ENCODE measurements at regions not wholly inside any gene's neighbourhood (a gene's known extent, or its start where the extent isn't known, plus 50 kb on each side); places are given as distances from the start of the nearest gene placed in this dataset.

DNA sequence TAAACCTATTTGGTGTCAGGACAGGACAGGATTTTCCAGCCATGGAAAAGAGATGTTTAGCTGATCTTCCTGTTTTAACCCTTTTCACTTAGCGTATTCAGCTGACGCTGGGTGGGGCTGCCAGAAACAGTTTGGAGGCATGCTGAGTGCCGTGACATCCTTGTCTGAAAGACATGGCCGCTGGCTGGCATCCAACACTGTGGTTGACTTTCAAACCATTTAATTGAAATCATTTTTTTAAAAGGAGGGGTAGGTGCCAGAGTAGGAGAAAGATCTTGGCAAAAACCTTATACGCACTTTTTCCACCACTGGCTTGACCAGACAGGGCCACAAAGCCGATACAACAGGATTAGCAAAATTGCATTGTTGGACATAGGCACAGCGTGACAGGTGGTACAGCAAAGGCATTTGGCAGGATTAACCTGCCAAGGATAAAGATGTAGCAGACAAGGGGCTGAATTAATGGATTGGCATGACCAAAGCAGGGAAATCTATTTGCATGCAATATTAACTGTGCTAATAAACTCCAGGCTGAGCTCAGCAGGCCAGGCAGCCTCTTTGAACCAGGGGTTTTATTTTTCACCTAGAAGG, 131.8 kb upstream of the TOPAZ1 start:
- no peak overlapping the region for H3K27ac Mint-ChIP-seq
- H3K4me1 Mint-ChIP-seq = peaks cover 15% of the 10 kb centered on the region
- no peaks in the 10 kb centered on the region for H3K27me3 Mint-ChIP-seq
- ATAC-seq = no peak
- H3K9me3 Mint-ChIP-seq = no peaks in the 10 kb centered on the region
- H3K4me3 Mint-ChIP-seq = no peak overlapping the region
- peaks cover 11% of the 10 kb centered on the region for H3K36me3 Mint-ChIP-seq

GRCh38 chr3:44110648-44111047, 131.0 kb upstream of the TOPAZ1 start:
- Mint-ChIP-seq H3K4me1 (peaks cover 8% of the 10 kb centered on the region), H3K27me3 (no peaks in the 10 kb centered on the region), H3K36me3 (peaks cover 11% of the 10 kb centered on the region), H3K27ac (no peak overlapping the region), H3K9me3 (no peaks in the 10 kb centered on the region), H3K4me3 (no peak overlapping the region)
- no peak for ATAC-seq

DNA sequence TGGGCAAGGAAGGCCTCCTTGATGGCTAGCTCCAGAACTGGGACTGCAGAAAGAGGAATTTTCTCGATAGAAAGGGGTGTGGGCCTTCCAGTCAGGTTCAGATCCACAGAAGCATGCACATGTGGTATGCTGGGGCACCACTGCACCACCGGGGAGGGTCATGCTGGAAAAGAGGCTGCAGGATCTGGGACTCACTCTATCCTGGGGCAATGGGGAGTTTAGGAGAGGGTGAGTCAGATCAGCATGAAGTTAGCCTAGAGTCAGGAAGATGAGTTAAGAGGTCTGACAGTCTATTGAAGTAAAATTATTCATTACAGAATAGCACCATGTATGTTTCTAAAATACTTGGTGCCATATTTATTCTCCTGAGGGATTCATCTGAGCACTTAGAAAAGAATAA, 130.2 kb upstream of the TOPAZ1 start:
- H3K9me3 Mint-ChIP-seq = no peaks in the 10 kb centered on the region
- H3K36me3 Mint-ChIP-seq = peaks cover 11% of the 10 kb centered on the region
- no peak for ATAC-seq
- H3K4me1 Mint-ChIP-seq = peaks cover 4% of the 10 kb centered on the region
- H3K27me3 Mint-ChIP-seq = no peaks in the 10 kb centered on the region
- no peak overlapping the region for H3K4me3 Mint-ChIP-seq
- H3K27ac Mint-ChIP-seq = no peak overlapping the region

DNA sequence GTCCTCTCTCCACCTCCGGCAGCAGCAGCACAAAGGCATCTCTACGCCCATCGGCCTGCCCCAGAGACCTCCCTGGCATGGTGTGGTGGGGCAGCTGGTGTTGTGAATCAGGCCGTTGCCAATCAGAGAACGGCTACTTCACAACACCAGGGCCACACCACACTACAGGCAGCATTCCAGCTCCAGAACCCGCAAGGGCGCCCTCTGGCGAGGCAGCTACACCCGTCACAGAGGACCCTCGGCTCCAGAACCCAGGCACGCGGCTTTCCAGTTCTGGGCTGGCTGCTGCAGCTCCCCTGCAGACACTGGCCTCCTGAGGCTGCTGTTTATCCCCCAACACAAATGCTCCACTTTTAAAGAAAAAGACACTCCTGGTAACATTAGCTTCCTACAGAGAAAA, 127.5 kb upstream of the TOPAZ1 start:
- peak; percentile 58 for ATAC-seq

GRCh38 chr3:44117239-44117638, 124.4 kb upstream of the TOPAZ1 start:
- no peak for ATAC-seq
- no peaks in the 10 kb centered on the region for H3K36me3 Mint-ChIP-seq
- H3K9me3 Mint-ChIP-seq = no peaks in the 10 kb centered on the region
- no peak overlapping the region for H3K4me3 Mint-ChIP-seq
- H3K4me1 Mint-ChIP-seq = peaks cover 4% of the 10 kb centered on the region
- H3K27ac Mint-ChIP-seq = no peak overlapping the region
- H3K27me3 Mint-ChIP-seq = no peaks in the 10 kb centered on the region

More for the DNA sequence above, 127.5 kb upstream of the TOPAZ1 start:
- peaks cover 4% of the 10 kb centered on the region for H3K4me1 Mint-ChIP-seq
- H3K4me3 Mint-ChIP-seq = no peak overlapping the region
- H3K27me3 Mint-ChIP-seq = no peaks in the 10 kb centered on the region
- peaks cover 11% of the 10 kb centered on the region for H3K36me3 Mint-ChIP-seq
- H3K27ac Mint-ChIP-seq = no peak overlapping the region
- H3K9me3 Mint-ChIP-seq = no peaks in the 10 kb centered on the region

- no peaks in the 10 kb centered on the region for H3K27me3 Mint-ChIP-seq
- H3K9me3 Mint-ChIP-seq = no peaks in the 10 kb centered on the region
- H3K27ac Mint-ChIP-seq = no peak overlapping the region
- no peak overlapping the region for H3K4me3 Mint-ChIP-seq
- ATAC-seq = no peak
- H3K36me3 Mint-ChIP-seq = no peaks in the 10 kb centered on the region
- peaks cover 4% of the 10 kb centered on the region for H3K4me1 Mint-ChIP-seq
Measured at GRCh38 chr3:44117736-44118135, 124.0 kb upstream of the TOPAZ1 start.

DNA sequence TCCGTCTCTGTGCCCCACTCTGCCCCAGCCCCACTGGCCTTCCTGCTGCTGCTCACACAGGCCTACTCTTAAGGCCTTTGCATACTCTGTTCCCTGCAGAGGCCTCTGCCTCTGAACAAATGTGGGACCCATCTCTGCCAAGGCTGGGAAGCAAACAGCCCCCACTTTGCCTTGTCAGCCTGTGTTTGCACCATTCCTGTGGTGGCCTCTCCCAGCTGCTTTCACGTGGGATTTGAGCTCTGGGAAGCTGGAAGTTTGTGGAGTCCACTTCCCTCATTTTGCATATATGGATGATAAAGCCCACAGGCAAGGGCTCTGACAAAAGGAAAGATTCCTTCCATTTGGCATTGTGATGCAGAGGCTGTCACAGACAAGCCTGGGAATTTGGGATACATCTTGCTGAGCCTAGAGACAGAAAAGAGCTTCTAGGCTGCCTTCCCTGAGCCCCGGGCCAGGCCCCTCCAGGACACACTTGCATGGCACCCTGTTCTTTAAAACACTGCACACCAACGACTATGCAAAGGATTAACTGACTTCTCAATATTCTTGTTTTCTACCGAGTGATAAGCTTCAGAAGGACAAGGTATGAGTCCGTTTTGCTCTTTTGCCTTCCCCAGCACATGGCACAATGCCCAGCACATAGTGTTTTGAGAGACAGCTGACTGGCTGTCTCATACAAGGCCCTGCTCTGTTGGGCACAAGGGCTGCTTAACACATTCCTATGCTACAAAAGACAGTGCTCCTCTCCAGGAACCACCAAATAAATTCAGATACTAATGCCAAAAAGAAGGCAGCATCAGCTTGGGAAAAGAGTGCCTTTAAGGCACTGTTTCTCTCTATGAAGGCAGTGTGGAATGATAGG, 120.7 kb upstream of the TOPAZ1 start:
- no peak overlapping the region for H3K27ac Mint-ChIP-seq
- ATAC-seq = no peak
- H3K9me3 Mint-ChIP-seq = no peaks in the 10 kb centered on the region
- no peaks in the 10 kb centered on the region for H3K4me1 Mint-ChIP-seq
- no peaks in the 10 kb centered on the region for H3K27me3 Mint-ChIP-seq
- H3K4me3 Mint-ChIP-seq = no peak overlapping the region
- no peaks in the 10 kb centered on the region for H3K36me3 Mint-ChIP-seq

DNA sequence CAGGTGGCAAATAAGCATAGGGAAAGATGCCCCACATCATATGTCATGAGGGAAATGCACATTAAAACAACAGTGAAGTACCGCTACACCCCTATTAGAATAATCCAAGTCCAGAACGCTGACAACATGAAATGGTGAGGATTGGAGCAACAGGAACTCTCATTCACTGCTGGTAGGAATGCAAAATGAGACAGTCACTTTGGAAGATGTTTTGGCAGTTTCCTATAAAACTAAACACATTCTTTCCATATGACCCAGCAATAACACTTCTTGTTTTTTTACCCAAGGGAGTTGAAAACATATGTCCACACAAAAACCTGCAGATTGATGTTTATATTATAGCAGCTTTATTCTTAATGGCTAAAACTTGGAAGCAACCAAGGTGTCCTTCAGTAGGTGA, 116.4 kb upstream of the TOPAZ1 start:
- H3K9me3 Mint-ChIP-seq = no peaks in the 10 kb centered on the region
- H3K4me3 Mint-ChIP-seq = no peak overlapping the region
- H3K36me3 Mint-ChIP-seq = no peaks in the 10 kb centered on the region
- peaks cover 5% of the 10 kb centered on the region for H3K4me1 Mint-ChIP-seq
- no peak overlapping the region for H3K27ac Mint-ChIP-seq
- no peak for ATAC-seq
- H3K27me3 Mint-ChIP-seq = no peaks in the 10 kb centered on the region

GRCh38 chr3:44125882-44126281, 115.8 kb upstream of the TOPAZ1 start:
- Mint-ChIP-seq H3K27ac (no peak overlapping the region), H3K36me3 (no peaks in the 10 kb centered on the region), H3K9me3 (no peaks in the 10 kb centered on the region), H3K4me3 (no peak overlapping the region), H3K4me1 (peaks cover 9% of the 10 kb centered on the region), H3K27me3 (no peaks in the 10 kb centered on the region)
- ATAC-seq = no peak

GRCh38 chr3:44128057-44128775, 113.5 kb upstream of the TOPAZ1 start:
- no peak for ATAC-seq
- no peak overlapping the region for H3K27ac Mint-ChIP-seq
- no peaks in the 10 kb centered on the region for H3K36me3 Mint-ChIP-seq
- no peak overlapping the region for H3K4me3 Mint-ChIP-seq
- H3K9me3 Mint-ChIP-seq = no peaks in the 10 kb centered on the region
- H3K27me3 Mint-ChIP-seq = no peaks in the 10 kb centered on the region
- peaks cover 9% of the 10 kb centered on the region for H3K4me1 Mint-ChIP-seq

DNA sequence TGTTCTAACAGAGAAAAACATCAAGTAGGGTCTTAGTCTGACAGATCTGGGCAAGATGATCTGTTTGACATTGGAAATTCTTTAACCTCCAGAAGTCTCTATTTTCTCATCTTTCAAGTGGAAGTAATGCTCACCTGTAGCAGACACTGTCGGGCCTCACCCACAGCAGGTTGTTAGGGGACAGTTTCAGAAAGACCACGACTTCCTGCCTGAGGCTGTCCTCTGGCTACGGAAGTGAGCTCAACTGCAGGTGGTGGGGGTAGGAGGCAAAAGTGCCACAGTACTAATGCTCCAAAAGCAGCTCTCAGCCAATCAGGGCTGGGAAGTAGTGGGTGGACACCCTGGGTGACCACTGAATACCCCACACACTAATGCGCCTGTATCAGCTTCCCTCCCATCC, 111.4 kb upstream of the TOPAZ1 start:
- Mint-ChIP-seq H3K4me3 (no peak overlapping the region), H3K9me3 (no peaks in the 10 kb centered on the region), H3K36me3 (no peaks in the 10 kb centered on the region), H3K27me3 (peaks cover 19% of the 10 kb centered on the region), H3K27ac (no peak overlapping the region), H3K4me1 (peaks cover 9% of the 10 kb centered on the region)
- ATAC-seq = no peak

GRCh38 chr3:44132061-44132460, 109.6 kb upstream of the TOPAZ1 start:
- H3K4me1 Mint-ChIP-seq = peaks cover 9% of the 10 kb centered on the region
- no peak overlapping the region for H3K27ac Mint-ChIP-seq
- no peaks in the 10 kb centered on the region for H3K9me3 Mint-ChIP-seq
- ATAC-seq = no peak
- no peak overlapping the region for H3K4me3 Mint-ChIP-seq
- H3K36me3 Mint-ChIP-seq = no peaks in the 10 kb centered on the region
- peaks cover 34% of the 10 kb centered on the region for H3K27me3 Mint-ChIP-seq

GRCh38 chr3:44132593-44132992, 109.1 kb upstream of the TOPAZ1 start:
- Mint-ChIP-seq H3K36me3 (no peaks in the 10 kb centered on the region), H3K27ac (no peak overlapping the region), H3K4me3 (no peak overlapping the region), H3K9me3 (no peaks in the 10 kb centered on the region), H3K4me1 (peaks cover 9% of the 10 kb centered on the region), H3K27me3 (peaks cover 35% of the 10 kb centered on the region)
- ATAC-seq = no peak

DNA sequence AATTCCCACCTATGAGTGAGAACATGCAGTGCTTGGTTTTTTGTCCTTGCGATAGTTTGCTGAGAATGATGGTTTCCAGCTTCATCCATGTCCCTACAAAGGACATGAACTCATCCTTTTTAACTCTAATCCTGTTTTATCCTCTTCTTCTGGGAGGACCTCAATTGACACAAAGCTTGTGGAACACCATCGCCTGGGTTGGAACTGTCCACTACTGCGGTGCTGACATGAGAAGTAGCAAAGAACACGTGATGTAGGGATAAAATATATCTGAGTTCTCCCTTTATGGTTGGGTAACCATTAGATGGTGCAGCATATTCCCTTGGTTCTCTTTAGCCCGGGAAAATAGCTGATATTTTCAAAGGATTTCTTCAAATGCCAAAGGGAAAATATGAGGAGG, 105.3 kb upstream of the TOPAZ1 start:
- peaks cover 50% of the 10 kb centered on the region for H3K27me3 Mint-ChIP-seq
- H3K4me3 Mint-ChIP-seq = no peak overlapping the region
- no peaks in the 10 kb centered on the region for H3K9me3 Mint-ChIP-seq
- no peak for ATAC-seq
- H3K27ac Mint-ChIP-seq = no peak overlapping the region
- no peaks in the 10 kb centered on the region for H3K36me3 Mint-ChIP-seq
- H3K4me1 Mint-ChIP-seq = no peaks in the 10 kb centered on the region

GRCh38 chr3:44146073-44146472, 95.6 kb upstream of the TOPAZ1 start:
- Mint-ChIP-seq H3K9me3 (no peaks in the 10 kb centered on the region), H3K27me3 (peaks cover 33% of the 10 kb centered on the region), H3K4me1 (no peaks in the 10 kb centered on the region), H3K27ac (no peak overlapping the region), H3K4me3 (no peak overlapping the region), H3K36me3 (no peaks in the 10 kb centered on the region)
- ATAC-seq = no peak
